Effector memory CD8-positive, alpha-beta T cell (primary cell): ENCODE measurements at regions not wholly inside any gene's neighbourhood (a gene's known extent, or its start where the extent isn't known, plus 50 kb on each side); places are given as distances from the start of the nearest gene placed in this dataset.
A peak's percentile ranks its signal among the peaks of the same experiment; 100 is the strongest.
"Not testable (repeated sequence)": the region's sequence is repeated elsewhere in the genome, so short reads cannot be mapped to it uniquely, and the experiment has no call there.

ENCODE experiments used
- ATAC-seq: fragments of 150-1000 bp; cut with Tn5 transposase; replicated peaks from 2 replicates; pipeline ENCODE4 v1.10.0; 2021; ENCODE audit warnings: mild to moderate bottlenecking, moderate library complexity
- DNase-seq, 3 experiments: peaks; one replicate each; pipeline ENCODE4 v3.0.0; 2021
- H3K27ac Mint-ChIP-seq, 2 donors: one replicate each; pipeline ENCODE4 v1.8.0; 2022; ENCODE audit warnings: mild to moderate bottlenecking in 2 of 2, mixed read lengths in 2 of 2, moderate library complexity in 2 of 2
- H3K27me3 Mint-ChIP-seq, 2 donors: one replicate each; pipeline ENCODE4 v1.8.0; 2022; ENCODE audit warnings: mixed read lengths in 2 of 2
- H3K36me3 Mint-ChIP-seq: one replicate; pipeline ENCODE4 v1.8.0; 2022; ENCODE audit warnings: mild to moderate bottlenecking, moderate library complexity, mixed read lengths; ENCODE audit not compliant: insufficient read depth
- H3K4me1 Mint-ChIP-seq, 2 donors: one replicate each; pipeline ENCODE4 v1.8.0; 2022; ENCODE audit warnings: low read depth in 2 of 2, mixed read lengths in 2 of 2
- H3K4me3 Mint-ChIP-seq, 2 donors: one replicate each; pipeline ENCODE4 v1.8.0; 2022; ENCODE audit warnings: mild to moderate bottlenecking in 2 of 2, mixed read lengths in 2 of 2, moderate library complexity in 2 of 2
- H3K9me3 Mint-ChIP-seq, 2 donors: one replicate each; pipeline ENCODE4 v1.8.0; 2022; ENCODE audit warnings: mixed read lengths in 2 of 2

DNA sequence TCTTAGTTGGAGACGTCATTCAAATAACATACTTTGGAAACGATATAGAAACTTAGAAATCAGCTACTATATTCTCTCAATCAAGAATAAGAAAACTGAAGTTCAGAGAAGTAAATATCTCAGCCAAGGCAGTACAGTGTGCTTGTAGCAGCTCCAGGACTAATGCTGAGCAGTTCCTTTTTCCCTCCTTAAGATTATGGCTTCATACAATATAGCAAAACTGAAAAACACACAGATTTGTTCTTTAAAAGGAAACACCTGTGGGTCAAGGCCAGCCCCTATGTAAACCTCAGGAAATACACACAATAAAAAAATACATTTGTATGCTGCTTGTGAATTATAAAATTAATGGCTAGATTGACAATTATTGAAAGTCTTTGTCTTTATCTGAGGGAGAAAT is 212.7 kb upstream of the EDNRB start:
- DNase-seq (no peak), ATAC-seq (no peak)
- Mint-ChIP-seq H3K9me3 (no peaks in the 10 kb centered on the region), H3K4me3 (no peak overlapping the region), H3K4me1 (no peaks in the 10 kb centered on the region), H3K27ac (no peak overlapping the region), H3K36me3 (no peaks in the 10 kb centered on the region), H3K27me3 (peaks cover 29% of the 10 kb centered on the region in 2 donors)

DNA sequence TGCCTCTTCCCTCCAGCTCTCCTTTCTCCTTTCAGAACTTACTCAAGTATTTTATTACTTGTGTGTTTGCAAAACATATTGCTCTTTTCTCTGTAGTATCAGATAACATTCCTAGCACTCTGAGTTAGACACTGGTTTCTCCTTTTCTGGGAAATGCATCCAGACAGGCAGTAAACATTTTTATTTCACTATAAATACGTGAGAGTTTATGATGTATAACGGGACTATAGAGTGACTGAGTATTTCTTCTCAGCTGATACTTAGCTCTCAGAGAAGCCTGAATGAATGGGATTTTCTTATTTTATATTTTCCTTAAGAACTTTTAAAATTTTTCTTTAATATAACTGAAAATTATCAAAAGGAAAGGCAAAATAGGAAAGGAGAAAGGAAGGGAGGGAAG is 211.2 kb upstream of the EDNRB start:
- Mint-ChIP-seq H3K27me3 (peaks cover 29 to 31% of the 10 kb centered on the region in 2 donors), H3K36me3 (no peaks in the 10 kb centered on the region), H3K4me3 (no peak overlapping the region), H3K9me3 (no peaks in the 10 kb centered on the region), H3K27ac (no peak overlapping the region), H3K4me1 (no peaks in the 10 kb centered on the region)
- no peak for DNase-seq
- ATAC-seq: no peak

DNA sequence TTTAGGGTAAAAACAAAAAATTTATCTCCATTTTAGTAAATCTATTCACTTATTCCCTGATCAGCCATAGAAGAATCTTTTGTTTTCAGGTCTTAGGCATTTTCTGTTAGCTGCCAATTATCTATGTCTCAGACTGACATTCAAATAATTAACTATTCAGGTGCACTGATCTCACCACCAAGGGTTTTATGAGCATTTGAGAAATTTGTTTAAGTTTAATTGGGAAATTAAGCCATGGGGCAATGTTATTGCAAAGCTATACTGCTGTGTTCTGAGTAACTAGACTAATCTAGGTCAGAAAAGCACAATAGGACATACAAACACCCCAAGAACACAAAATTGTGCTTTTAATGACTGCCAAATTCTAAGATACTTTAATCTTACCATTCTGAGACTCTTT is 210.7 kb upstream of the EDNRB start:
- Mint-ChIP-seq H3K9me3 (no peaks in the 10 kb centered on the region), H3K4me3 (no peak overlapping the region), H3K27ac (no peak overlapping the region), H3K27me3 (peaks cover 29 to 35% of the 10 kb centered on the region in 2 donors), H3K4me1 (no peaks in the 10 kb centered on the region), H3K36me3 (no peaks in the 10 kb centered on the region)
- ATAC-seq: no peak
- no peak for DNase-seq

DNA sequence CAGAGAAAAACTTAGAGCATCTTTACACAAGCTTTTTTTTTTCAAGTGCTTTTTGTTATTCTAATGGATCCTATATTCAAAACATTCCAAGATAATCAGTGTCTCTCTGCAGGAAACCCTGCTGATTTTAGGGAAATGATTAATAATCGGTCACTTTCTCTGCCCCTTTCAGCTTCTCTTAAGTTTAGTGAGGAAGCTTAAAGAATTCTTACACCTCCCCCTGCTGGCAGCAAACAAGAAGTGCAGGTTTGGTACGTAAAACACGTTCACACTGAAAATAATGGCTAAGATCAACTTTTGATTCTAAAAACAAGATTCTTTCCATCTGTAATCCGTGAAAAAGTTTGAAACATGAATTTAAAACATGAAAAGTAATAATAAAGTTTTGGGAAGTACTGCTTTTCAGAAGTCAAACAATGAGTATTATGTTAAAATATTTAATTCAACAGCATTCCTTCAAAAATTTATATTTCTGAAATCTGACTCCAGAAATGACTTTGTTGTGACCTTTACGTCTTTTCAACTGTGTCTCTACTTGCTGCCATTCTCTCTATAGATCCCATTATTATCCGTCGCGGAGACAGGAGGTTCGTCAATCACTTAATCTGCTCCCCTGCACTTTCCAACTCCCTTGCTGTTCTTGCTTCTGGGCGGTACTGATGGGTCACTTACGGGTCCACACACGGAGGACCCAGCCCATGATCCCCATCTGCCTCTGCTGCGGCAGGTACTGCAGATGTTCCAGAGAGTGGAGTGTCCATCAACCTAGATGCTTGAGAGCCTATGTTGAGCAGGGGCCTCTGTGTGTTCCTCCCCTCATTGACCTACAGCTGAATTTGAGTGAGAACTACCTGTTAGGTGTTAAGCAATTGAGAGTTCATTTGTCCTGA is 203.1 kb upstream of the EDNRB start:
- Mint-ChIP-seq H3K27ac (no peak overlapping the region), H3K27me3 (peaks cover 23 to 45% of the 10 kb centered on the region in 2 donors), H3K4me1 (peaks cover 2 to 4% of the 10 kb centered on the region in 2 donors), H3K36me3 (no peaks in the 10 kb centered on the region), H3K4me3 (no peak overlapping the region), H3K9me3 (no peaks in the 10 kb centered on the region)
- ATAC-seq (peak; percentile 47), DNase-seq (peak; percentile 15 to 35 (median 27))

DNA sequence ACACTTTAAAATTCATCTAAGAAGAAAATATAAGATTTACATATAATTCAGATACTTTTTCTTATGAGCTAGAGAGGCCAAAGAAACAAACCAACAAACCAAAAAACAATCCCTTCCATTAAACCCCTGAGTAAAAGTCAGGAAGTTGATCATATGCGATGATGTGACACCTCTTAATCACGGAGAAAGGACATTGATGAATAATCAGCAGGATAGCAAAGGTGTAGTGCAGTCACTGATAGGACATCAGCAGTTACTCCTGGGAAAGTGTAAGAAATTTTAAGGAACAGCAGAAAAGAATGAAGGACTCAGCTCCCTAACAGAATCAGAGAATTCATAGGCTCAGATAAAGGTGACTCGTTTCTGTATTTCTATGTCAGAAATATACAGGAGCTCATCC is 202.4 kb upstream of the EDNRB start:
- Mint-ChIP-seq H3K9me3 (no peaks in the 10 kb centered on the region), H3K4me1 (peaks cover 2 to 4% of the 10 kb centered on the region in 2 donors), H3K36me3 (no peaks in the 10 kb centered on the region), H3K27me3 (peaks cover 30 to 52% of the 10 kb centered on the region in 2 donors), H3K27ac (no peak overlapping the region), H3K4me3 (no peak overlapping the region)
- ATAC-seq (no peak), DNase-seq (no peak)

DNA sequence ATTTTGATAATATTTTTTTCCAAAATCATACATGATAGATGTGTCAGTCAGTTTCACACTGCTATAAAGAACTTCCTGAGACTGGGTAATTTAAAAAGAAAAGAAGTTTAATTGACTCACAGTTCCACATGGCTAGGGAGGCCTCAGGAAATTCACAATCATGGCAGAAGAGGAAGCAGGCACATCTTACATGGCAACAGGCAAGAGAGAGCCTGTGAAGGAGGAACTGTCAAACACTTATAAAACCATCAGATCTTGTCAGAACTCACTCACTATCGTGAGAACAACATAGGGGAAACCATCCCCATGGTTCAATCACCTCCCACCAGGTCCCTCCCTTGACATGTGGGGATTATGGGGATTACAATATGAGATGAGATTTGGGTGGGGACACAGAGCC is 201.5 kb upstream of the EDNRB start:
- not testable (repeated sequence) for DNase-seq, H3K9me3 Mint-ChIP-seq, H3K4me1 Mint-ChIP-seq

DNA sequence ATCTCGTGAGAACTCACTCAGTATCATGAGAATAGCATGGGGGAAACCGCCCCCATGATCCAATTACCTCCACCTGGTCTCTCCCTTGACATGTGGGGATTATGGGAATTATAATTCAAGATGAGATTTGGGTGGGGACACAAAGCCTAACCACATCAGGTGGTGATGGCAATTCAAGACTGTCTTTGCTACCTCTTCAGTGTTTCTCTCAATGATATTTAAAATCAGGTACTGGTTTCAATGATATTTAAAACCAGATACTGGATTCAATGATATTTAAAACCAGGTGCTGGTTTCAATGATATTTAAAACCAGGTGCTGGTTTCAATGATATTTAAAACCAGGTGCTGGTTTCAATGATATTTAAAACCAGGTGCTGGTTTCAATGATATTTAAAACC is 198.4 kb upstream of the EDNRB start:
- H3K36me3 Mint-ChIP-seq, DNase-seq, ATAC-seq, H3K9me3 Mint-ChIP-seq, H3K4me1 Mint-ChIP-seq, H3K27ac Mint-ChIP-seq, H3K4me3 Mint-ChIP-seq: not testable (repeated sequence)
- peaks cover 30 to 50% of the 10 kb centered on the region in 2 donors for H3K27me3 Mint-ChIP-seq

More for the DNA sequence above, 201.5 kb upstream of the EDNRB start:
- H3K27me3 Mint-ChIP-seq: peaks cover 33 to 57% of the 10 kb centered on the region in 2 donors
- H3K4me3 Mint-ChIP-seq, ATAC-seq, H3K36me3 Mint-ChIP-seq, H3K27ac Mint-ChIP-seq: not testable (repeated sequence)

DNA sequence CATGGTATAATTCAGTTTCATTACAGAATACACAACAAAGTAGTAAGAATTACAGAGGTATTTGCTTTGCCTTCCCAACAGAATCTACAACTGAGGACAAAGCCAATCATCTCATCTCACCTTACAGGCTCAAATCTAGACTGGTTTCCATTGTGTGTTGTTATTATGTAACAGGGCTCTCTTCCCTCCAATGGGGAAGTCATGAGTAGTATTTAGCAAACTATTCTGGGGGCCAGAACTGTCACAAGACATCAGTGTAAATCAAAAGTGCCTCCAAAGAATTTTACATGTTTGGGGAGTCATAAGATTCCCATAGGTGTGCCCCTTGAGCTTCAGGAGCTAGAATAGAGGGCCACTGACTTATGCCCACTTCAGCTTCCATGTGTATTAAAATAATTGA is 187.0 kb upstream of the EDNRB start:
- Mint-ChIP-seq H3K27me3 (peaks cover 0 to 7% of the 10 kb centered on the region in 2 donors), H3K4me1 (no peaks in the 10 kb centered on the region), H3K4me3 (no peak overlapping the region), H3K36me3 (no peaks in the 10 kb centered on the region), H3K27ac (no peak overlapping the region), H3K9me3 (no peaks in the 10 kb centered on the region)
- DNase-seq: no peak
- ATAC-seq: no peak

DNA sequence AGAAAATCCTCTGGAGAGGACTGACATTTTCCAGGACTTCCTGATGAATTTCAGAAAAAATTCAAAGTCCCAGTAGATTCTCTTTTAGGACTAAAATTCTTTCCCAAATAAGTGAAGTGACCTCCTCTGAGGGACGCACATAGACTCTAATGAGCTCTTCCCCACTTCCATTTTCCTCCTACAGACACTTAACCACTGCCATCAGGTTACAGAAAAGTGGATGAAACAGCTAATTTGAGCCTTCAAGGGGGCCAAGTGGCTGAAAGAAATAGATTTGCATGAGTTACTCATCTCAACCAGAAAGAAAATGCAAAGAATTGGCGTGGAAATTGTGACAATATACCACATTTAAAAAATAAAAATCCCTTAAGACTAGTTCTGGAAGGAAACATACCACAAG is 185.3 kb upstream of the EDNRB start:
- Mint-ChIP-seq H3K27me3 (peaks cover 0 to 7% of the 10 kb centered on the region in 2 donors), H3K9me3 (no peaks in the 10 kb centered on the region), H3K4me1 (no peaks in the 10 kb centered on the region), H3K36me3 (no peaks in the 10 kb centered on the region), H3K27ac (no peak overlapping the region), H3K4me3 (no peak overlapping the region)
- DNase-seq (no peak), ATAC-seq (no peak)

DNA sequence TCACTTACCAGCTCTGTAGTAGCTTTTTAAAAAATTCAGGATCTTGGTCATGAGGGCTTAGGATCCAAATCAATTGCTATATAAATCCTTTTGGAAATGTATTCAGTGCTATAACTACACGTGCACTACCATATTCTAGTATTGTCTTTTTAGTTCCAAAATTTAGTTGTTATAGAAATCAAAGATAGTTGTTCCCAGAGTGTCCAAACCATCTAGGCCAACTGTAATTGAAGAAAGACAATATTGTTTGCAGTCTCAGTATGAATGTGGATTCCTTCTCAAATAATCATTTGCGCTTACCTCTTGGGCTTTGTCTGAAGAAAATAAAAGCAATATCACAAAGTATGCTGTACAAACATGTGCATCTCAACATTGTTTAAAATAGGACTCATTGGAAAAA is 184.1 kb upstream of the EDNRB start:
- no peak overlapping the region for H3K4me3 Mint-ChIP-seq
- ATAC-seq: no peak
- H3K27ac Mint-ChIP-seq: no peak overlapping the region
- H3K27me3 Mint-ChIP-seq: peaks cover 0 to 8% of the 10 kb centered on the region in 2 donors
- no peaks in the 10 kb centered on the region for H3K9me3 Mint-ChIP-seq
- H3K4me1 Mint-ChIP-seq: no peaks in the 10 kb centered on the region
- no peak for DNase-seq
- H3K36me3 Mint-ChIP-seq: no peaks in the 10 kb centered on the region

DNA sequence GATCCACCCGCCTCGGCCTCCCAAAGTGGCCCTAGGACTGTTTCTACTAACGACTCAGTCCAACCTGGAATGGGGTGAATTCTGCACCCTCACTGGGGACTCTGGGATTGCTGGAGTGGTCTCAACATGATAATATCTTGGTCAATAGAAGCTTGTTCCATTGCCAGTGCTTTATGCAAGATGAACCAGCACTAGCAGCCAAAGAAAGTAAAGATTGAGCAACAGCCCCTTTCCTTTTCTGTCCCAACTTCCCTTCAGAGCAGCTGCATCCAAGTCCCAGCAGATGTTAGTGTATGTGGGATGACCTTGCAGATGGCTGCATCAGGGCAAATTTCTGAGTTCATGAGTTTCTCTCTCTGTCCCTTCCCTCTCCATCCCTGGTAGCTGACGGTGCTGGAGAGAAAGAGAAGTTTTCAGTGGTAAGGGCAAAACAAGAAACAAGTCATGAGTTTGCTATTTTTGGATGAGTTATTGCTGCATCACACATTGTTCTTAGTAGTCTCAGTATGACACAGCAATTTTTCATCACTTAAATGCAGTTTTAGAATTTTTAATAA is 183.6 kb upstream of the EDNRB start:
- DNase-seq (no peak), ATAC-seq (no peak)
- Mint-ChIP-seq H3K4me3 (no peak overlapping the region), H3K27me3 (peaks cover 3 to 13% of the 10 kb centered on the region in 2 donors), H3K27ac (no peak overlapping the region), H3K9me3 (no peaks in the 10 kb centered on the region), H3K36me3 (no peaks in the 10 kb centered on the region), H3K4me1 (no peaks in the 10 kb centered on the region)

DNA sequence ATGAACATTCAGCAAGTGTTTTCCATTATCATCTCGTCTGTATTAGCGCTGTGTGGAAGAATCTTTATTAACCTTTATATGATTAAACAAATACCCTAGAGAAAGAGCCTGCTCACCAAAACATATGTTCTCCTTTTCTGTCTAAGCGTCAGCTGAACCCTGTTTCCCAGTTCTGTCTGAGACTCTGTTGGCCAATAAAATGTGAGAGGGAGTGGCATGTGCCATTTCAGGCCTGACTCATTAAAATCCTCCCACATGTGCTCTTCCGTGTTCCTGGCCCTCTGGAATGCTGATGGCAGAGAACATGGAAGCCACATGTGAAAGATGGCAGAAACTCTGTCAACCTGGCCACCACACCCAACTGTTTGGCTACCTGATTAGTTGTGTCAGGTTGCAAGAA is 181.9 kb upstream of the EDNRB start:
- H3K4me3 Mint-ChIP-seq: no peak overlapping the region
- peaks cover 6 to 19% of the 10 kb centered on the region in 2 donors for H3K27me3 Mint-ChIP-seq
- ATAC-seq (no peak), DNase-seq (no peak)
- no peaks in the 10 kb centered on the region for H3K36me3 Mint-ChIP-seq
- H3K27ac Mint-ChIP-seq: no peak overlapping the region
- no peaks in the 10 kb centered on the region for H3K9me3 Mint-ChIP-seq
- no peaks in the 10 kb centered on the region for H3K4me1 Mint-ChIP-seq

DNA sequence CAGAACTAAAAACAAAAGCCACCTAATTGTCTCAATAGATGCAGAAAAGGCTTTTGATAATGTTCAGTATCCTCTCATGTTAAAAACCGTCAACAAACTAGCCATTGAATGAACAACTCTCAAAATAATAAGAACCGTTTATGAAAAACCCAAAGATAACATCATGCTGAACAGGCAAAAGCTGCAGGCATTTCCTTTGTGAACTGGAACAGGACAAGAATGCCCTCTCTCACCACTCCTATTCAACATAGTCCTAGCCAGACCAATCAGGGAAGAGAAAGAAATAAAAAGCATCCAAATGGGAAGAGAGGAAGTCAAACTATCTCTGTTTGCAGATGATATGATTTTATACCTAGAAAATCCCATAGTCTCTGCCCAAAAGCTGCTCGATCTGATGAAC is 179.6 kb upstream of the EDNRB start:
- DNase-seq: no peak
- Mint-ChIP-seq H3K27me3 (peaks cover 6 to 12% of the 10 kb centered on the region in 2 donors), H3K4me1 (no peaks in the 10 kb centered on the region), H3K36me3 (no peaks in the 10 kb centered on the region), H3K27ac (no peak overlapping the region), H3K9me3 (no peaks in the 10 kb centered on the region), H3K4me3 (no peak overlapping the region)
- ATAC-seq: no peak

DNA sequence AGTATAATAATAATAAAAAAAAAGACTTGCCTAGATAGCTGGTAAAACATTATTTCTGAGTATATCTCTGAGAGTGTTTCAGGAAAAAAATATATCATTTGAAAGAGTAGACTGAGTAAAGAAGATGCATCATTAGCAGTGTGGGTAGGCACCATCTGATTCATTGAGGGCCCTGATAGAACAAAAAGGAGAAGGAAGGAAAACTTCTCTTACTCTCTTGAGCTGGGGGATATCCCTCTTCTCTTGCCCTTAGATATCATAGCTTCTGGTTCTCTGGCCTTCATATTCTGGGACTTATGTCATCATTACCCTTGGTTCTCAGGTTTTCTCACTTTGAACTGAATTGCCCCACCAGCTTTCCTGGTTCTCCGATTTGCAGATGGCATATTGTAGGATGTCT is 177.6 kb upstream of the EDNRB start:
- Mint-ChIP-seq H3K27ac (no peak overlapping the region), H3K4me1 (no peaks in the 10 kb centered on the region), H3K27me3 (peaks cover 6 to 15% of the 10 kb centered on the region in 2 donors), H3K36me3 (no peaks in the 10 kb centered on the region), H3K4me3 (no peak overlapping the region), H3K9me3 (no peaks in the 10 kb centered on the region)
- ATAC-seq (no peak), DNase-seq (no peak)
